SH-SY5Y (cell line): ENCODE measurements at regions not wholly inside any gene's neighbourhood (a gene's known extent, or its start where the extent isn't known, plus 50 kb on each side); places are given as distances from the start of the nearest gene placed in this dataset.

ENCODE experiments used
- GATA2 ChIP-seq: IDR thresholded peaks from 2 replicates; pipeline ENCODE4 v1.6.1; 2011; ENCODE audit warnings: mild to moderate bottlenecking, low read depth, low read length
- GATA3 ChIP-seq: IDR thresholded peaks from 2 replicates; pipeline ENCODE4 v1.6.1; 2011; ENCODE audit warnings: low read depth, mild to moderate bottlenecking, low read length, moderate library complexity

GRCh38 chr11:134750619-134751018, 338.6 kb upstream of the B3GAT1 start:
- TF ChIP-seq GATA2 (no peak), GATA3 (no peak)
